ENCODE measurements at regions not wholly inside any gene's neighbourhood (a gene's known extent, or its start where the extent isn't known, plus 50 kb on each side); places are given as distances from the start of the nearest gene placed in this dataset.
A peak's percentile ranks its signal among the peaks of the same experiment; 100 is the strongest.
"Not testable (repeated sequence)": the region's sequence is repeated elsewhere in the genome, so short reads cannot be mapped to it uniquely, and the experiment has no call there.

DNA sequence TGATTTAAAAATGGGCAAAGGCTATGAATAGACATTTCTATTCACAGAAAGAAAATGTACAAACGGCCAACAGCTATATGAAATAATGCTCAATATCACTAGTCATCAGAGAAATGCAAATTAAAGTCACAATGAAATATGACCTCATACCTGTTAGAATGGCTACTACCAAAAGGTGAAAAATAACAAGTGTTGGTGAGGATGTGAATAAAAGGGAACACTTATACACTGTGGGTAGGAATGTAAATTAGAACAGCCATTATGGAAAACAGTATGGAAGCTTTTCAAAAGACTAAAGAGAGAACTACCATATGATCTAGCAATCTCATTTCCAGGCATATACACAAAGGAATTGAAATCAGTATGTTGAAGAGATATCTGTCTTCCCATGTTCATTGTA lies 118.9 kb upstream of the SPOPL start:
- Histone ChIP-seq H3K4me3 (no peak overlapping the region), H4K20me1 (ENCODE audit: insufficient read depth) (no peaks in the 10 kb centered on the region), H2AFZ (no peak overlapping the region), H3K9me3 (ENCODE audit: low read depth) (no peaks in the 10 kb centered on the region), H3K9ac (no peak overlapping the region), H3K9me2 (ENCODE audit: insufficient read depth) (no peaks in the 10 kb centered on the region), H3K27ac (no peak overlapping the region), H3K4me2 (ENCODE audit: unreplicated experiment) (no peak overlapping the region), H3F3A (ENCODE audit: insufficient read depth) (no peaks in the 10 kb centered on the region), H3K79me2 (ENCODE audit: insufficient read depth) (no peaks in the 10 kb centered on the region), H3K27me3 (replicated peaks; ENCODE audit: insufficient read depth) (no peaks in the 10 kb centered on the region), H3K36me3 (ENCODE audit: low read depth) (no peaks in the 10 kb centered on the region), H3K4me1 (ENCODE audit: insufficient read depth) (no peaks in the 10 kb centered on the region)
- TF ChIP-seq EZH2phosphoT487 (IDR thresholded peaks at IDR 0.05; ENCODE audit: insufficient read depth, low read depth), result no peak
- no peak for TF ChIP-seq EZH2 (IDR thresholded peaks at IDR 0.05; ENCODE audit: insufficient read depth, poor library complexity, severe bottlenecking)
- 43% methylated on average over 1 of the region's 1 CpG for WGBS, 2 experiments (ENCODE audit: low coverage in 1 of 2, low lambda C conversion rate in 2 of 2, missing lambda C conversion rate in 2 of 2)
- DNase-seq, result no peak
- in situ Hi-C loops (cut with MboI), result no loop called here

DNA sequence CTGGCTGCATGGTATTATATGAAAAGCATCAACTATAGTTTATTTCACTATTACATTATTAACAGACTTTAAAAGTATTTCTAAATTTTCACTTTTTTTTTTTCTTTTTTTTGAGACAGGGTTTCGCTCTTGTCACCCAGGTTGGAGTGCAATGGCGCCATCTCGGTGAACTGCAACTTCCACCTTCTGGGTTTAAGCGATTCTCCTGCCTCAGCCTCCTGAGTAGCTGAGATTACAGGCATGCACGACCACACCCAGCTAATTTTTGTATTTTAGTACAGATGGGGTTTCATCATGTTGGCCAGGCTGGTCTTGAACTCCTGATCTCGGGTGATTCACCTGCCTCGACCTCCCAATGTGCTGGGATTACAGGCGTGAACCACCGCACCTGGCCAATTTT lies 115.4 kb upstream of the SPOPL start:
- H3K9me3 ChIP-seq (ENCODE audit: low read depth); H3K9ac ChIP-seq; H3F3A ChIP-seq (ENCODE audit: insufficient read depth); DNase-seq; H3K4me2 ChIP-seq (ENCODE audit: unreplicated experiment); H3K9me2 ChIP-seq (ENCODE audit: insufficient read depth); H3K4me1 ChIP-seq (ENCODE audit: insufficient read depth); H3K27me3 ChIP-seq (replicated peaks; ENCODE audit: insufficient read depth); H3K36me3 ChIP-seq (ENCODE audit: low read depth); H4K20me1 ChIP-seq (ENCODE audit: insufficient read depth); in situ Hi-C loops (cut with MboI); H3K27ac ChIP-seq; H3K4me3 ChIP-seq; H2AFZ ChIP-seq; H3K79me2 ChIP-seq (ENCODE audit: insufficient read depth): not testable (repeated sequence)
- WGBS, 2 experiments (ENCODE audit: low coverage in 1 of 2, low lambda C conversion rate in 2 of 2, missing lambda C conversion rate in 2 of 2), result 79 to 85% methylated on average over 9 of the region's 9 CpGs

DNA sequence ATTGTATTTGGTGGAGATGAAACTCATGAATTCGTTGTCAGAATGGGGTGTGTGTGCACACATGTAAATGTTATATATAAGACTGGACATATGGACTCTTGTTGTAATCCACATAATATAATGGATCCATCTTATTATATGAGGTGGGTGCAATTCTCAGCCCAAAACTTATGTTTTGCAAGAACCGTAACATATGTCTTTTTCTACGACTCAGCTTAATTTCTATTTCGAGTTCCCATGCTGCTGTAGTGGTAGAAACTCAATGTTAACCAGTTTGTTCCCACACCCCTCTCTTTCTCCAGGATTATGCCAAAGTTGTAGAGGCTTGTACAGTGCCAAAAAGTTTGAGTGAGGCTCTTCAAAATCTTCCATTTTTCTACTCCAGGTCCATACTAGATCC lies 112.5 kb upstream of the SPOPL start:
- no peaks in the 10 kb centered on the region for H3K79me2 ChIP-seq (ENCODE audit: insufficient read depth)
- no peaks in the 10 kb centered on the region for H4K20me1 ChIP-seq (ENCODE audit: insufficient read depth)
- H3K27me3 ChIP-seq (replicated peaks; ENCODE audit: insufficient read depth), result no peaks in the 10 kb centered on the region
- H3K4me2 ChIP-seq (ENCODE audit: unreplicated experiment), result no peak overlapping the region
- in situ Hi-C loops (cut with MboI), result no loop called here
- no peak overlapping the region for H3K4me3 ChIP-seq
- TF ChIP-seq EZH2 (IDR thresholded peaks at IDR 0.05; ENCODE audit: insufficient read depth, poor library complexity, severe bottlenecking), result no peak
- no peak for TF ChIP-seq EZH2phosphoT487 (IDR thresholded peaks at IDR 0.05; ENCODE audit: insufficient read depth, low read depth)
- peaks cover 11% of the 10 kb centered on the region; the same call in 1 of the 2 replicates for H3K4me1 ChIP-seq (ENCODE audit: insufficient read depth)
- 59 to 61% methylated on average over 4 of the region's 4 CpGs for WGBS, 2 experiments (ENCODE audit: low coverage in 1 of 2, low lambda C conversion rate in 2 of 2, missing lambda C conversion rate in 2 of 2)
- H3F3A ChIP-seq (ENCODE audit: insufficient read depth), result no peaks in the 10 kb centered on the region
- H3K27ac ChIP-seq, result no peak overlapping the region
- no peak for DNase-seq
- H3K9me2 ChIP-seq (ENCODE audit: insufficient read depth), result no peaks in the 10 kb centered on the region
- H3K9me3 ChIP-seq (ENCODE audit: low read depth), result no peaks in the 10 kb centered on the region
- H2AFZ ChIP-seq, result no peak overlapping the region
- H3K9ac ChIP-seq, result no peak overlapping the region
- no peaks in the 10 kb centered on the region for H3K36me3 ChIP-seq (ENCODE audit: low read depth)

DNA sequence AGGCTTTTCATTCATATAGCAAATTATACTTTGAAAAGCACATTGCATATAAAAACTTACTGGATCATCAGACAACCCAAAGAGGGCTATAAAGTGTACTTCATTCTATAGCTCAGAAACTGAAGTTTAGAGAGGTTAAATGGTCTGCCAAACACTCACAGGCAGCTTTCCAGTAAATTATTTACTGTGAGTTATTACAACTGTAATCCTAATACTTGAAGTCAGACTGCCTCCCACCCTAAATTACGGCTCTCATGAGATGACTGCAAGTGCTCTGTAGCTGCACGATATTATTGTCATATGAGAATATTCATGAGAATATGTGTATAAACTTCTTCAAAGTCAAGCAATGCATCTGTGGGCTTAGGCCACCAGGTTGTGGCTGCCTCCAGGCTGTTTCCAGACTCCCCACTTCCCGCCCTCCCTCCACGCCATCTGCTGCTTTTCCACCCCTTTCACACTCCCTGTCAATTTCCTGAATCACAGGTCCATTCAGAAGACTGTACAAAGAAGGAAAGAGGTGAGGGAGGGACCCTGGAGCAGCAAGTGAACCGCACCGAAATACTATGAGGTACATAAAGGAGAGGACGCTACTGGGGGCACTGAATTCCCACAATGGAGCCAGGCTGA lies 111.1 kb upstream of the SPOPL start:
- Histone ChIP-seq H3K4me1 (ENCODE audit: insufficient read depth) (peaks cover 11% of the 10 kb centered on the region; the same call in 1 of the 2 replicates), H3K36me3 (ENCODE audit: low read depth) (no peaks in the 10 kb centered on the region), H2AFZ (no peak overlapping the region), H3K9me3 (ENCODE audit: low read depth) (no peaks in the 10 kb centered on the region), H3K4me2 (ENCODE audit: unreplicated experiment) (no peak overlapping the region), H4K20me1 (ENCODE audit: insufficient read depth) (no peaks in the 10 kb centered on the region), H3K27ac (no peak overlapping the region), H3K9ac (no peak overlapping the region), H3K9me2 (ENCODE audit: insufficient read depth) (no peaks in the 10 kb centered on the region), H3K79me2 (ENCODE audit: insufficient read depth) (no peaks in the 10 kb centered on the region), H3F3A (ENCODE audit: insufficient read depth) (no peaks in the 10 kb centered on the region), H3K4me3 (no peak overlapping the region), H3K27me3 (replicated peaks; ENCODE audit: insufficient read depth) (no peaks in the 10 kb centered on the region)
- no peak for DNase-seq
- WGBS, 2 experiments (ENCODE audit: low coverage in 1 of 2, low lambda C conversion rate in 2 of 2, missing lambda C conversion rate in 2 of 2), result 90 to 95% methylated on average over 7 of the region's 7 CpGs
- no peak for TF ChIP-seq EZH2 (IDR thresholded peaks at IDR 0.05; ENCODE audit: insufficient read depth, poor library complexity, severe bottlenecking)
- no peak for TF ChIP-seq EZH2phosphoT487 (IDR thresholded peaks at IDR 0.05; ENCODE audit: insufficient read depth, low read depth)
- in situ Hi-C loops (cut with MboI), result no loop called here

DNA sequence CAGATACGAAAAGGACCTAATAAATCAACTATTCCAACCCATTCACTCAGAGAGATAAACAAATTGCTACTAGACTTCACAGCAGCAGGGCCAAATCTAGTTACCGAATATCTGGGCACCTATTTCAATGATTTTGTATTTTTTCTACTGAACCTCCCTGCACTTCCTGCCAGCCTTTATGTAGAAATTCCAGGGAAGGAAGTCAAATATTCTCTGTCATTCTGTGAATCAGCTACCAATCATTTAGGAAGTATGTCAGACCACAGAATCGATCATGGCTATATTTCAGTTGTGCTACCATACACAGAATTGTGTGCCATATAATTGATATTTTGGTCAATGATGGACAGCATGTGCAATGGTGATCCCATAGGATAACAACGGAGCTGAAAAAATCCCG lies 109.6 kb upstream of the SPOPL start:
- no peaks in the 10 kb centered on the region for H3K79me2 ChIP-seq (ENCODE audit: insufficient read depth)
- H3K9me2 ChIP-seq (ENCODE audit: insufficient read depth), result no peaks in the 10 kb centered on the region
- WGBS, 2 experiments (ENCODE audit: low coverage in 1 of 2, low lambda C conversion rate in 2 of 2, missing lambda C conversion rate in 2 of 2), result 62% methylated on average over 5 of the region's 5 CpGs
- H3K36me3 ChIP-seq (ENCODE audit: low read depth), result no peaks in the 10 kb centered on the region
- peak overlapping the region; percentile 55 for H2AFZ ChIP-seq
- no peak overlapping the region for H3K4me2 ChIP-seq (ENCODE audit: unreplicated experiment)
- no peak overlapping the region for H3K27ac ChIP-seq
- H3F3A ChIP-seq (ENCODE audit: insufficient read depth), result peaks cover 5% of the 10 kb centered on the region; the same call in 1 of the 2 replicates
- TF ChIP-seq EZH2 (IDR thresholded peaks at IDR 0.05; ENCODE audit: insufficient read depth, poor library complexity, severe bottlenecking) (no peak), EZH2phosphoT487 (IDR thresholded peaks at IDR 0.05; ENCODE audit: insufficient read depth, low read depth) (no peak)
- H3K9ac ChIP-seq, result no peak overlapping the region
- in situ Hi-C loops (cut with MboI), result no loop called here
- no peaks in the 10 kb centered on the region for H4K20me1 ChIP-seq (ENCODE audit: insufficient read depth)
- peak; percentile 48 for DNase-seq
- H3K4me1 ChIP-seq (ENCODE audit: insufficient read depth), result peaks cover 20% of the 10 kb centered on the region
- no peak overlapping the region for H3K4me3 ChIP-seq
- no peaks in the 10 kb centered on the region for H3K27me3 ChIP-seq (replicated peaks; ENCODE audit: insufficient read depth)
- H3K9me3 ChIP-seq (ENCODE audit: low read depth), result no peaks in the 10 kb centered on the region

Measured in GM23248 (cell line).